SK-N-SH (cell line): ENCODE measurements at regions not wholly inside any gene's neighbourhood (a gene's known extent, or its start where the extent isn't known, plus 50 kb on each side); places are given as distances from the start of the nearest gene placed in this dataset.

Experiments used
- FOXM1 ChIP-seq: IDR thresholded peaks from 2 replicates; pipeline ENCODE4 v1.4.0; 2012; ENCODE audit warnings: low read depth, mild to moderate bottlenecking
- JUND ChIP-seq: IDR thresholded peaks from 2 replicates; pipeline ENCODE4 v1.4.0; 2012
- NFIC ChIP-seq: IDR thresholded peaks from 2 replicates; pipeline ENCODE4 v1.4.0; 2012; ENCODE audit warnings: borderline replicate concordance
- TAF1 ChIP-seq: IDR thresholded peaks from 2 replicates; pipeline ENCODE4 v1.6.1; 2012; ENCODE audit warnings: low read depth, mild to moderate bottlenecking, low read length, moderate library complexity, borderline replicate concordance
- YY1 ChIP-seq: IDR thresholded peaks from 2 replicates; pipeline ENCODE4 v1.4.0; 2012; ENCODE audit warnings: low read depth, mild to moderate bottlenecking
- TF ChIP-seq, protein P1 (sequence below): IDR thresholded peaks from 2 replicates; pipeline ENCODE4 v1.4.0; 2012; ENCODE audit warnings: low read depth
- TF ChIP-seq, protein P2 (sequence below): fragments of 200-600 bp; sonication (generic); IDR thresholded peaks from 2 replicates; pipeline ENCODE4 v1.6.1; 2017; ENCODE audit warnings: antibody characterized with exemption, mild to moderate bottlenecking, moderate library complexity
- TF ChIP-seq, protein P3 (sequence below): IDR thresholded peaks from 2 replicates; pipeline ENCODE4 v1.6.1; 2012; ENCODE audit warnings: mild to moderate bottlenecking, low read depth, low read length, moderate library complexity
- TF ChIP-seq, protein P4 (sequence below): IDR thresholded peaks from 2 replicates; pipeline ENCODE4 v1.4.0; 2012; ENCODE audit warnings: low read depth, borderline replicate concordance
- TF ChIP-seq, protein P5 (sequence below): fragments of 150-350 bp; IDR thresholded peaks from 2 replicates; pipeline ENCODE4 v1.6.1; 2017; ENCODE audit warnings: antibody characterized with exemption, low read length, low read depth, borderline replicate concordance

DNA sequence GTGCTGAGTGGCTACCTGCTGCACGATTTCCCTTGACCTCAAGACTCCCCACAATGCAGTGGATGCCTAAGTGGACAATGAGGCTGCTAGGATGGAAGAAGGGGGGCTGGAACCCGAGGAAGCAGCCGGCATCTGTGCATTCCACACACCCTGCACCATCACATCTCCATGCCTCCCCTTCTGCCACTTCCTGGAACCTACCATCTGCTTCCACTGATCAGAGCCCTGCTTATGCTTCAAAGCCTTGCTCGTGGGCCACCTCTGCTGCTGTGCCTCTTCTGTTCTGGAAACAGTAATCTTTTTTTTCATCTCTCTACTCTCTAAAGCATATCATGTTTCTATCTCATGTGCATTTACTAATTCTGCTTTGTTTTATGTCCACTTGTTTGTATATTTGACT lies 66.2 kb upstream of the WDR26 start:
- TF ChIP-seq, protein P1, sequence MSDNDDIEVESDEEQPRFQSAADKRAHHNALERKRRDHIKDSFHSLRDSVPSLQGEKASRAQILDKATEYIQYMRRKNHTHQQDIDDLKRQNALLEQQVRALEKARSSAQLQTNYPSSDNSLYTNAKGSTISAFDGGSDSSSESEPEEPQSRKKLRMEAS, result no peak
- TF ChIP-seq, protein P2, sequence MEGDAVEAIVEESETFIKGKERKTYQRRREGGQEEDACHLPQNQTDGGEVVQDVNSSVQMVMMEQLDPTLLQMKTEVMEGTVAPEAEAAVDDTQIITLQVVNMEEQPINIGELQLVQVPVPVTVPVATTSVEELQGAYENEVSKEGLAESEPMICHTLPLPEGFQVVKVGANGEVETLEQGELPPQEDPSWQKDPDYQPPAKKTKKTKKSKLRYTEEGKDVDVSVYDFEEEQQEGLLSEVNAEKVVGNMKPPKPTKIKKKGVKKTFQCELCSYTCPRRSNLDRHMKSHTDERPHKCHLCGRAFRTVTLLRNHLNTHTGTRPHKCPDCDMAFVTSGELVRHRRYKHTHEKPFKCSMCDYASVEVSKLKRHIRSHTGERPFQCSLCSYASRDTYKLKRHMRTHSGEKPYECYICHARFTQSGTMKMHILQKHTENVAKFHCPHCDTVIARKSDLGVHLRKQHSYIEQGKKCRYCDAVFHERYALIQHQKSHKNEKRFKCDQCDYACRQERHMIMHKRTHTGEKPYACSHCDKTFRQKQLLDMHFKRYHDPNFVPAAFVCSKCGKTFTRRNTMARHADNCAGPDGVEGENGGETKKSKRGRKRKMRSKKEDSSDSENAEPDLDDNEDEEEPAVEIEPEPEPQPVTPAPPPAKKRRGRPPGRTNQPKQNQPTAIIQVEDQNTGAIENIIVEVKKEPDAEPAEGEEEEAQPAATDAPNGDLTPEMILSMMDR, result no peak
- no peak for TF ChIP-seq NFIC
- TF ChIP-seq, protein P3, sequence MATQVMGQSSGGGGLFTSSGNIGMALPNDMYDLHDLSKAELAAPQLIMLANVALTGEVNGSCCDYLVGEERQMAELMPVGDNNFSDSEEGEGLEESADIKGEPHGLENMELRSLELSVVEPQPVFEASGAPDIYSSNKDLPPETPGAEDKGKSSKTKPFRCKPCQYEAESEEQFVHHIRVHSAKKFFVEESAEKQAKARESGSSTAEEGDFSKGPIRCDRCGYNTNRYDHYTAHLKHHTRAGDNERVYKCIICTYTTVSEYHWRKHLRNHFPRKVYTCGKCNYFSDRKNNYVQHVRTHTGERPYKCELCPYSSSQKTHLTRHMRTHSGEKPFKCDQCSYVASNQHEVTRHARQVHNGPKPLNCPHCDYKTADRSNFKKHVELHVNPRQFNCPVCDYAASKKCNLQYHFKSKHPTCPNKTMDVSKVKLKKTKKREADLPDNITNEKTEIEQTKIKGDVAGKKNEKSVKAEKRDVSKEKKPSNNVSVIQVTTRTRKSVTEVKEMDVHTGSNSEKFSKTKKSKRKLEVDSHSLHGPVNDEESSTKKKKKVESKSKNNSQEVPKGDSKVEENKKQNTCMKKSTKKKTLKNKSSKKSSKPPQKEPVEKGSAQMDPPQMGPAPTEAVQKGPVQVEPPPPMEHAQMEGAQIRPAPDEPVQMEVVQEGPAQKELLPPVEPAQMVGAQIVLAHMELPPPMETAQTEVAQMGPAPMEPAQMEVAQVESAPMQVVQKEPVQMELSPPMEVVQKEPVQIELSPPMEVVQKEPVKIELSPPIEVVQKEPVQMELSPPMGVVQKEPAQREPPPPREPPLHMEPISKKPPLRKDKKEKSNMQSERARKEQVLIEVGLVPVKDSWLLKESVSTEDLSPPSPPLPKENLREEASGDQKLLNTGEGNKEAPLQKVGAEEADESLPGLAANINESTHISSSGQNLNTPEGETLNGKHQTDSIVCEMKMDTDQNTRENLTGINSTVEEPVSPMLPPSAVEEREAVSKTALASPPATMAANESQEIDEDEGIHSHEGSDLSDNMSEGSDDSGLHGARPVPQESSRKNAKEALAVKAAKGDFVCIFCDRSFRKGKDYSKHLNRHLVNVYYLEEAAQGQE, result no peak
- no peak for TF ChIP-seq JUND
- no peak for TF ChIP-seq TAF1
- no peak for TF ChIP-seq YY1
- TF ChIP-seq, protein P4, sequence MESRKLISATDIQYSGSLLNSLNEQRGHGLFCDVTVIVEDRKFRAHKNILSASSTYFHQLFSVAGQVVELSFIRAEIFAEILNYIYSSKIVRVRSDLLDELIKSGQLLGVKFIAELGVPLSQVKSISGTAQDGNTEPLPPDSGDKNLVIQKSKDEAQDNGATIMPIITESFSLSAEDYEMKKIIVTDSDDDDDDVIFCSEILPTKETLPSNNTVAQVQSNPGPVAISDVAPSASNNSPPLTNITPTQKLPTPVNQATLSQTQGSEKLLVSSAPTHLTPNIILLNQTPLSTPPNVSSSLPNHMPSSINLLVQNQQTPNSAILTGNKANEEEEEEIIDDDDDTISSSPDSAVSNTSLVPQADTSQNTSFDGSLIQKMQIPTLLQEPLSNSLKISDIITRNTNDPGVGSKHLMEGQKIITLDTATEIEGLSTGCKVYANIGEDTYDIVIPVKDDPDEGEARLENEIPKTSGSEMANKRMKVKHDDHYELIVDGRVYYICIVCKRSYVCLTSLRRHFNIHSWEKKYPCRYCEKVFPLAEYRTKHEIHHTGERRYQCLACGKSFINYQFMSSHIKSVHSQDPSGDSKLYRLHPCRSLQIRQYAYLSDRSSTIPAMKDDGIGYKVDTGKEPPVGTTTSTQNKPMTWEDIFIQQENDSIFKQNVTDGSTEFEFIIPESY, result no peak
- TF ChIP-seq, protein P5, sequence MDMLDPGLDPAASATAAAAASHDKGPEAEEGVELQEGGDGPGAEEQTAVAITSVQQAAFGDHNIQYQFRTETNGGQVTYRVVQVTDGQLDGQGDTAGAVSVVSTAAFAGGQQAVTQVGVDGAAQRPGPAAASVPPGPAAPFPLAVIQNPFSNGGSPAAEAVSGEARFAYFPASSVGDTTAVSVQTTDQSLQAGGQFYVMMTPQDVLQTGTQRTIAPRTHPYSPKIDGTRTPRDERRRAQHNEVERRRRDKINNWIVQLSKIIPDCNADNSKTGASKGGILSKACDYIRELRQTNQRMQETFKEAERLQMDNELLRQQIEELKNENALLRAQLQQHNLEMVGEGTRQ, result no peak
- no peak for TF ChIP-seq FOXM1
